IMR-90 (cell line): ENCODE measurements at regions not wholly inside any gene's neighbourhood (a gene's known extent, or its start where the extent isn't known, plus 50 kb on each side); places are given as distances from the start of the nearest gene placed in this dataset.

ENCODE experiments used
- CHD1 ChIP-seq: IDR thresholded peaks from 2 replicates; pipeline ENCODE4 v1.6.1; 2012; ENCODE audit warnings: low read depth, low read length, improper control_type of control experiment
- CTCF ChIP-seq: conservative IDR thresholded peaks from 2 replicates; pipeline ENCODE4 v1.5.1; 2012; ENCODE audit warnings: mild to moderate bottlenecking, low read depth, low read length, improper control_type of control experiment
- ELK1 ChIP-seq: fragments of 150-350 bp; IDR thresholded peaks from 2 replicates; pipeline ENCODE4 v1.6.1; 2016; ENCODE audit warnings: low read depth, mild to moderate bottlenecking, low read length, moderate library complexity, borderline replicate concordance
- FOS ChIP-seq: fragments of 150-350 bp; IDR thresholded peaks from 2 replicates; pipeline ENCODE4 v1.6.1; 2016; ENCODE audit warnings: low read depth, low read length
- MAZ ChIP-seq: IDR thresholded peaks from 2 replicates; pipeline ENCODE4 v1.6.1; 2012; ENCODE audit warnings: low read depth, mild to moderate bottlenecking, low read length, improper control_type of control experiment, moderate library complexity, borderline replicate concordance
- POLR2A ChIP-seq: IDR thresholded peaks from 2 replicates; pipeline ENCODE4 v1.6.1; 2012; ENCODE audit warnings: mild to moderate bottlenecking, low read depth, low read length
- RCOR1 ChIP-seq: IDR thresholded peaks from 2 replicates; pipeline ENCODE4 v1.6.1; 2012; ENCODE audit warnings: mild to moderate bottlenecking, low read length, improper control_type of control experiment; ENCODE audit not compliant: insufficient replicate concordance
- TF ChIP-seq, protein P1 (sequence below): fragments of 150-350 bp; IDR thresholded peaks from 2 replicates; pipeline ENCODE4 v1.6.1; 2017; ENCODE audit warnings: mild to moderate bottlenecking, antibody characterized with exemption, low read length, low read depth

- TF ChIP-seq MAZ (no peak), CTCF (no peak), ELK1 (no peak), RCOR1 (no peak), POLR2A (no peak), FOS (no peak), CHD1 (no peak)
- TF ChIP-seq, protein P1, sequence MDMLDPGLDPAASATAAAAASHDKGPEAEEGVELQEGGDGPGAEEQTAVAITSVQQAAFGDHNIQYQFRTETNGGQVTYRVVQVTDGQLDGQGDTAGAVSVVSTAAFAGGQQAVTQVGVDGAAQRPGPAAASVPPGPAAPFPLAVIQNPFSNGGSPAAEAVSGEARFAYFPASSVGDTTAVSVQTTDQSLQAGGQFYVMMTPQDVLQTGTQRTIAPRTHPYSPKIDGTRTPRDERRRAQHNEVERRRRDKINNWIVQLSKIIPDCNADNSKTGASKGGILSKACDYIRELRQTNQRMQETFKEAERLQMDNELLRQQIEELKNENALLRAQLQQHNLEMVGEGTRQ, result no peak
Measured at GRCh38 chr5:176748967-176749935, 61.1 kb upstream of the UNC5A start.
